Right cardiac atrium (tissue), 5 donors: ENCODE measurements at regions not wholly inside any gene's neighbourhood (a gene's known extent, or its start where the extent isn't known, plus 50 kb on each side); places are given as distances from the start of the nearest gene placed in this dataset.

ENCODE experiments used
- ATAC-seq, 2 donors: fragments of 200-7000 bp; cut with Tn5 transposase; one replicate each; pipeline versions ENCODE4 v1.8.0 to v1.9.1; 2020; ENCODE audit warnings: moderate library complexity in 2 of 2, mild to moderate bottlenecking in 1 of 2
- DNase-seq, 3 donors: peaks; one replicate each; pipeline ENCODE4 v3.0.0-alpha.2; 2020
- H3K27ac ChIP-seq: one replicate; pipeline ENCODE4 v1.5.1; 2013; ENCODE audit warnings: mild to moderate bottlenecking, low read length, control low read depth, moderate library complexity
- H3K27me3 ChIP-seq: one replicate; pipeline ENCODE4 v1.6.1; 2013; ENCODE audit not compliant: control insufficient read depth, insufficient read depth
- H3K4me1 ChIP-seq: one replicate; pipeline ENCODE4 v1.6.1; 2013; ENCODE audit warnings: low read length; ENCODE audit not compliant: control insufficient read depth, insufficient read depth
- H3K4me3 ChIP-seq: one replicate; pipeline ENCODE4 v1.5.1; 2013; ENCODE audit warnings: low read length, control low read depth
- H3K9me3 ChIP-seq: one replicate; pipeline ENCODE4 v1.6.1; 2013; ENCODE audit warnings: low read length; ENCODE audit not compliant: control insufficient read depth
- WGBS: extraction: QIAGEN DNeasy Blood & Tissue Kit; methylation state at CpG from one replicate; pipeline ENCODE4 v1.1.7; 2013; 5-methylcytosine and 5-hydroxymethylcytosine counted together
- intact Hi-C, 4 donors: fragments of 100-400 bp; cut with DNase I; formaldehyde crosslinking; loops; one replicate each; pipeline versions ENCODE4 v1.11.0 to v1.14.0; 2022 to 2023
- donor health status: healthy with polysubstance abuse.
- donor health status: DM: no; HTN: yes; CAD: no.
- donor health status: DM: no; HTN: no; CAD: no.
- donor health status: DM: no; HTN: yes; CAD: no; lungs with severe emphysema.
- donor health status: DM: yes; HTN: yes; CAD: no.

DNA sequence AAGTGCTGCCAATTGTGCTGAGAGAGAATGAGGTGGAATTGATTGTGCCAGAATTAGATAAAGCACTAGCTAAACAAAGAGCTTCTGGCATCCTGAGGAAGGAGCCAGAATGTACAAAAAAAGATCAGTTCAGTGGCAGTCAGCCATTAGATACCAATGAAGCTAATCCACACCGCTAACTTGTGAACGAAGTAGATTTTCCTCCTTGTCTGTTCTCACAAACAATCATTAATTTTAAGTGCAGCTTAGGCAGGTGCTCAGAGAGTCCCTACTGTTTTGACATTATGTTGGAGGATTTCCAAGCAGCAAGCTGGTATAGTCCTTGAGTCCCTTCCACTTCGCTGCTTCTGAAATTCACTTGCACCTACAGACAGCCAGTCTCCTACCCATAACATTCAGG is 617.4 kb downstream of the CENPC start:
- Histone ChIP-seq H3K27ac (peak overlapping the region; percentile 45), H3K4me3 (no peak overlapping the region), H3K4me1 (no peaks in the 10 kb centered on the region), H3K27me3 (no peaks in the 10 kb centered on the region), H3K9me3 (no peaks in the 10 kb centered on the region)
- DNase-seq = no peak
- WGBS = 23% methylated on average over 3 of the region's 3 CpGs
- peak; percentile 74 to 88 for ATAC-seq
- intact Hi-C loops = no loop called here

DNA sequence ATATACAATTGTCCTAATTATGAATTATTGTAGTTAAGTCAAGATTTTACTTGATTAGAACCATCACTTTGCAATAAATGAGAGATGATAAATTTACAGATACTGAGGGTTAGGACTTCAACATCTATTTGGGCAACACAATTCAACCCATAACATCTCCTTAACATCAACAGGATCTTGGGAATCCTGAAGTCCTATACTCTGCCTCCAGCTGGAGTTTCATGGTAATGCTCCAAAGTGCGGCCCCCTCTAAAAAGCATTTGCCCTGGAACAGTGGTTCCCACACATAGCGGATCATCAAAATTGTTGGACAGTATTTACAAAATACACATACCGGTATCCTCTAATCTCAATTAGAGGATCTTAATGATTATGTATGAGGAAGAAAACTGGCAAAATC is 618.6 kb downstream of the CENPC start:
- intact Hi-C loops = no loop called here
- H3K27me3 ChIP-seq = no peaks in the 10 kb centered on the region
- no peaks in the 10 kb centered on the region for H3K9me3 ChIP-seq
- ATAC-seq = no peak
- no peak overlapping the region for H3K4me3 ChIP-seq
- DNase-seq = no peak
- WGBS = 93% methylated on average over 3 of the region's 3 CpGs
- H3K4me1 ChIP-seq = no peaks in the 10 kb centered on the region
- H3K27ac ChIP-seq = no peak overlapping the region

GRCh38 chr4:66923081-66923865 is 622.0 kb downstream of the CENPC start:
- no peak for ATAC-seq
- no peak for DNase-seq
- H3K27ac ChIP-seq = no peak overlapping the region
- no peaks in the 10 kb centered on the region for H3K27me3 ChIP-seq
- intact Hi-C loops = no loop called here
- H3K4me3 ChIP-seq = no peak overlapping the region
- H3K9me3 ChIP-seq = no peaks in the 10 kb centered on the region
- H3K4me1 ChIP-seq = no peaks in the 10 kb centered on the region

DNA sequence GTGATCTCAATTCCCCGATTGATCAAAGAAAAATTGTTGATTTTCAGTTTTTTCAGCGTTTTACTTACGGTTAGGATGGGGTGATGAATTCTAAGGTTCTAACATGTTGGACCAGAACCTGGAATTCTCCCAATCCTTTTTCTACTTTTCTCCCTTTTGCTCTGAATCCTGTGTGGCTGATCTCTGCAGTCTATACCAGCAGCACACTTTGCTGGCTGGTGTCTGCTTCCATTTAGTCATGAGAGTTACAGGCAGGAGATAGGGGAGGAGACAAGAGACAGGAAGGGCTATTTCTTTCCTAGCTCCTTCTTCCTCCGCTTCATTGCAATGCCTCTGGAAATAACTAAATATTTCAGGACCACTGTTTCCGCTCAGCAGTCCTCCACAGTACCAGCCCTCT is 623.9 kb downstream of the CENPC start:
- Histone ChIP-seq H3K27ac (peak overlapping the region; percentile 49), H3K4me1 (no peaks in the 10 kb centered on the region), H3K27me3 (no peaks in the 10 kb centered on the region), H3K4me3 (no peak overlapping the region), H3K9me3 (no peaks in the 10 kb centered on the region)
- DNase-seq = no peak
- intact Hi-C loops = no loop called here
- 61% methylated on average over 5 of the region's 5 CpGs for WGBS
- ATAC-seq = peak in 1 of 2 donors; percentile 62

DNA sequence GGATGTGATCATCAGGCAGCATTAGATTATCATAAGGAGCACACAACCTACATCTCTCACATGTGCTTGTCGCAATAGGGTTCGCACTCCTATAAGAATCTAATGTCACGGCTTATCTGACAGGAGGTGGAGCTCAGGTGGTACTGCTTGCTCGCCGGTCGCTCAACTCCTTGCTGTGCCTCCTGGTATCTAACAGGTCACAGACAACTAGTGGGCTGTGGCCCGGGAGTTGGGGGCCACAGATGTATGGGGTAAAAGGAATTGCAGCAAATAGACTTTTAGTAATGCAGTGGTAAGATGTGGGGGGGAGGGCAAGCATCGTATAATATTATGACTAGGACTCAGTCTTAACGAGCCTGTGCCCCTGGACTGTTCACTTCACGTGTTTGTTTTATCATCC is 624.8 kb downstream of the CENPC start:
- Histone ChIP-seq H3K4me3 (no peak overlapping the region), H3K9me3 (no peaks in the 10 kb centered on the region), H3K27me3 (no peaks in the 10 kb centered on the region), H3K27ac (no peak overlapping the region), H3K4me1 (no peaks in the 10 kb centered on the region)
- ATAC-seq (peak in 1 of 2 donors; percentile 19), DNase-seq (no peak)
- intact Hi-C loops = no loop called here
- 85% methylated on average over 10 of the region's 10 CpGs for WGBS

GRCh38 chr4:66911880-66912279 is 633.4 kb downstream of the CENPC start:
- ATAC-seq (no peak), DNase-seq (no peak)
- Histone ChIP-seq H3K4me3 (no peak overlapping the region), H3K27ac (no peak overlapping the region), H3K27me3 (no peaks in the 10 kb centered on the region), H3K4me1 (no peaks in the 10 kb centered on the region), H3K9me3 (no peaks in the 10 kb centered on the region)
- intact Hi-C loops = no loop called here
- WGBS = 47% methylated on average over 2 of the region's 2 CpGs

GRCh38 chr4:66906314-66906713 is 639.0 kb downstream of the CENPC start:
- intact Hi-C loops = no loop called here
- no peaks in the 10 kb centered on the region for H3K27me3 ChIP-seq
- WGBS = 24% methylated on average over 2 of the region's 2 CpGs
- no peaks in the 10 kb centered on the region for H3K4me1 ChIP-seq
- no peaks in the 10 kb centered on the region for H3K9me3 ChIP-seq
- no peak overlapping the region for H3K27ac ChIP-seq
- no peak for DNase-seq
- no peak for ATAC-seq
- no peak overlapping the region for H3K4me3 ChIP-seq

DNA sequence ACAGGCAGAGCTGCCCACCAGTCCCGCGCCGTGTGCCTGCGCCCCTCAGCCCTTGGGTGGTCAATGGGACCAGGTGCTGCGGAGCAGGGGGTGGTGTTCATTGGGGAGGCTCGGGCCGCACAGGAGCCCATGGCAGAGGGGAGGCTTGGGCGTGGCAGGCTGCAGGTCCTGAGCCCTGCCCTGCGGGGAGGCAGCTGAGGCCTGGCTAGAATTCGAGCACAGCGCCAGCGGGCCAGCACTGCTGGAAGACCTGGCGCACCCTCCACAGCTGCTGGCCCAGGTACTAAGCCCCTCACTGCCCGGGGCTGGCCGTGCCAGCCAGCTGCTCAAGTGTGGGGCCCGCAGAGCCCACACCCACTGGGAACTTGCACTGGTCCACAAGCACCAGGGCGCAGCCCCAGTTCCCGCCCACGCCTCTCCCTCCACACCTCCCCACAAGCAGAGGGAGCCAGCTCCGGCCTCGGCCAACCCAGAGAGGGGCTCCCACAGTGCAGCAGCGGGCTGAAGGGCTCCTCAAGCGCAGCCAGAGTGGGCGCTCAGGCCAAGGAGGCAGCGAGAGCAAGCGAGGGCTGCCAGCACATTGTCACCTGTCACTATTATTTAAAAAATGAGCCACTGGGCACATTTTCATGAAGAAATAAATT is 645.8 kb downstream of the CENPC start:
- H3K4me1 ChIP-seq = no peaks in the 10 kb centered on the region
- 92% methylated on average over 26 of the region's 26 CpGs for WGBS
- intact Hi-C loops = no loop called here
- no peaks in the 10 kb centered on the region for H3K9me3 ChIP-seq
- no peak overlapping the region for H3K27ac ChIP-seq
- no peaks in the 10 kb centered on the region for H3K27me3 ChIP-seq
- ATAC-seq (no peak), DNase-seq (peak in 2 of 3 donors; percentile 40 to 48)
- no peak overlapping the region for H3K4me3 ChIP-seq

GRCh38 chr4:66893807-66894206 is 651.5 kb downstream of the CENPC start:
- ATAC-seq (no peak), DNase-seq (no peak)
- 83% methylated on average over 1 of the region's 1 CpG for WGBS
- Histone ChIP-seq H3K4me1 (no peaks in the 10 kb centered on the region), H3K27me3 (no peaks in the 10 kb centered on the region), H3K9me3 (no peaks in the 10 kb centered on the region), H3K27ac (no peak overlapping the region), H3K4me3 (no peak overlapping the region)
- intact Hi-C loops = no loop called here

GRCh38 chr4:66887061-66887460 is 658.2 kb downstream of the CENPC start:
- H3K27me3 ChIP-seq = no peaks in the 10 kb centered on the region
- no peaks in the 10 kb centered on the region for H3K9me3 ChIP-seq
- no peaks in the 10 kb centered on the region for H3K4me1 ChIP-seq
- 86% methylated on average over 1 of the region's 1 CpG for WGBS
- ATAC-seq (no peak), DNase-seq (no peak)
- intact Hi-C loops = no loop called here
- H3K4me3 ChIP-seq = no peak overlapping the region
- no peak overlapping the region for H3K27ac ChIP-seq

- intact Hi-C loops = no loop called here
- ATAC-seq = no peak
- H3K27ac ChIP-seq = no peak overlapping the region
These were observed 659.7 kb downstream of the CENPC start for GRCh38 chr4:66885501-66886165.

More at GRCh38 chr4:66885501-66886165, 659.7 kb downstream of the CENPC start:
- H3K27me3 ChIP-seq = no peaks in the 10 kb centered on the region
- no peaks in the 10 kb centered on the region for H3K9me3 ChIP-seq
- DNase-seq = no peak
- WGBS = 49% methylated on average over 1 of the region's 1 CpG
- H3K4me3 ChIP-seq = no peak overlapping the region
- H3K4me1 ChIP-seq = no peaks in the 10 kb centered on the region
